ENCODE measurements at regions not wholly inside any gene's neighbourhood (a gene's known extent, or its start where the extent isn't known, plus 50 kb on each side); places are given as distances from the start of the nearest gene placed in this dataset.

DNA sequence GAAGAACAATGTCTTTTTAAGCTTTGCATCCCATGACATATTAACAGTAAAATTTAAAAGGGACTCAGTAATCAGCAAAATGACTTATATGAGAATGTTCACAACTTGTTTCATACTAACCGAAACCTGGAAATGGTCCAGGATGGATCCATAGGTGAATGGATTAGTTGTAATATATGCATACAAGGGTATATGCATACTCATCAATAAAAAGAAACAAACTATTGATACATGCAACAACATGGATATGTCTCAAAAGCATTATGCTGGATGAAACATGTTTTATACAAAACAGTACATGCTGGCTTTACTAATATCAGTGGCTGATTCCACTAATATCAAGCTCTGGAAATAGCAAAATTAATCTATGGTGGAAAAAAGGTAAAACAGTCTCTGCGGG, 108.5 kb upstream of the HIVEP1 start:
- H3K4me3 ChIP-seq (ENCODE audit: low read depth, low read length), result no peak overlapping the region
- TF ChIP-seq, protein P1, sequence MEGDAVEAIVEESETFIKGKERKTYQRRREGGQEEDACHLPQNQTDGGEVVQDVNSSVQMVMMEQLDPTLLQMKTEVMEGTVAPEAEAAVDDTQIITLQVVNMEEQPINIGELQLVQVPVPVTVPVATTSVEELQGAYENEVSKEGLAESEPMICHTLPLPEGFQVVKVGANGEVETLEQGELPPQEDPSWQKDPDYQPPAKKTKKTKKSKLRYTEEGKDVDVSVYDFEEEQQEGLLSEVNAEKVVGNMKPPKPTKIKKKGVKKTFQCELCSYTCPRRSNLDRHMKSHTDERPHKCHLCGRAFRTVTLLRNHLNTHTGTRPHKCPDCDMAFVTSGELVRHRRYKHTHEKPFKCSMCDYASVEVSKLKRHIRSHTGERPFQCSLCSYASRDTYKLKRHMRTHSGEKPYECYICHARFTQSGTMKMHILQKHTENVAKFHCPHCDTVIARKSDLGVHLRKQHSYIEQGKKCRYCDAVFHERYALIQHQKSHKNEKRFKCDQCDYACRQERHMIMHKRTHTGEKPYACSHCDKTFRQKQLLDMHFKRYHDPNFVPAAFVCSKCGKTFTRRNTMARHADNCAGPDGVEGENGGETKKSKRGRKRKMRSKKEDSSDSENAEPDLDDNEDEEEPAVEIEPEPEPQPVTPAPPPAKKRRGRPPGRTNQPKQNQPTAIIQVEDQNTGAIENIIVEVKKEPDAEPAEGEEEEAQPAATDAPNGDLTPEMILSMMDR (IDR thresholded peaks at IDR 0.05; ENCODE audit: borderline replicate concordance, insufficient read depth, low read depth, low read length), result no peak

DNA sequence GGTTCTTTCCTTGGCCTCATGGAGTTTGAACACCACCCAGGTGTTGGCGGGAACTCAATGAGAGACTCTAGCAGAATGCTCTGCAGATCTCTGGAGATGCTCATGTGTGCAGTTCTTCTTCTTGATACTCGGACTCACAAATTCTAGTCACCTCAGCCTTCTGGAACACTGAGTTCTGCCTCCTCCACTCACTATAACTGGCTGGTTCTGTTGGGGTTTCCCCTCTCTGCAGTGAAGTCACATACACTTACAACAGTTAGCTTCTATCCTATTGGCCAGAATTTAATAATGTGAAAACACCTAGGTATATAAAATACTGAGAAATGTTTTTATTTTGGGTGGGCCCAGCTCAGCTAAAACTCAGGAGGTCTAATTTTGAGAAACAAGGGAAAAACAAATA, 109.6 kb upstream of the HIVEP1 start:
- no peak overlapping the region for H3K4me3 ChIP-seq (ENCODE audit: low read depth, low read length)

DNA sequence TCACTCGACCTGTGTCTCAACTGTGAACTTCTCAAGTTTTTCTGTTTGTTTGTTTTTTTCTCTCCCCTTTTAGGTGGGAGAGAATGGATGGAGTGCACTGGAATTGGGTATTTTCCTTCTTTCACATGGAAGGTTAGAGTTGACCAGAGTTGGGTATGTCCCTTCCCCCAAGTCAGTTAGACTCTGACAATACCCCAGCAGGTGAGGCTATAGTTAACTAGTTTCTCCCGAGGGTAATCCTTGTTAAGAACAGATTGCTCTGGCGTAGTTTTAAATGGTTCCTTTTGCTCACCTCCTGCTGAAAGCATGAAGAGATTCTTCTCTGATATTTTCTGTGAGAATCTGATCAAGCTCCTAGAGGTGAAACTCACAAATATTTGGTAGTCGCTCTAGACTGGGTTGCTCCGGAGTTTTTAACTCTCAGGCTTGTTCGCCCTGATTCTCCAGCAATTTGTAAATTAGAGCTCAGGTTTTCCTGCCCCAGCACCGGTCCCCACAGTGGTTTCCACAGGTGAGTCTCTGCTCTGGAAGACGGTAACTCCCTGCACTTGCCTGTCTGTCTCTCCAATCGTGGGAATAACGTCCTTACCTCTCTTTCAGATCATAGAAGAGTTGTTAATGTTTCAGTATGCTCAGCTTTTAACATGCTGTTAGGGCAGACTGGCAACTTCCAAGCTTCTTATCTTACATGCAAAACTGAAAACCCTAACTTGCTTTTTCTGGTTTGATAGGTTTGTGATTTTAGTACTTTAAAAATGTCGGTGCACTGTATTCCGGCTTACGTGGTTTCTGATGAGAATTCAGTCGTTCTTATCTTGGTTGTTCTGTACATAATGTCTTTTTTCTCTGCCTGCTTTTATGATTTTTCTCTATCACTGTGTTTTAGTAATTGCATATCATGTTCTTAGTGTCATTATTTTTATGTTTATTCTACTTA, 111.2 kb upstream of the HIVEP1 start:
- TF ChIP-seq, protein P1 (IDR thresholded peaks at IDR 0.05; ENCODE audit: borderline replicate concordance, insufficient read depth, low read depth, low read length), result no peak

More for the DNA sequence above, 109.6 kb upstream of the HIVEP1 start:
- TF ChIP-seq, protein P1 (IDR thresholded peaks at IDR 0.05; ENCODE audit: borderline replicate concordance, insufficient read depth, low read depth, low read length), result no peak

DNA sequence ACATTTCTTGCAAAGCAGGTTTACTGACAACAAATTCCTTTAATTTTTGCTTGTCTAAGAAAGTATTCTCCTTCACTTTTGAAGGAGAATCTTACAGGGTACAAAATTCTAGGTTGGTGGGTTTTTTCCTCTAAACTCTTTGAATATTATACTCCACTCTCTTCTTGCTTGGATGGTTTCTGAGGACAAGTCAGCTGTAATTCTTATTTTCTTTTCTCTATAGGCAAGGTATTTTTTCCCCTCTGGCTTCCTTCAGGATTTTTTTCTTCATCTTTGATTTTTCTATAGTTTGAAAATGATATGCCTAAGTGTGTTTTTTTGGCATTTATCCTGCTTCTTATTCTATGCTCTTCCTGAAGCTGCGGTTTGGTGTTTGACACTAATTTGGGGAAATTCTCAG, 112.5 kb upstream of the HIVEP1 start:
- TF ChIP-seq, protein P1 (IDR thresholded peaks at IDR 0.05; ENCODE audit: borderline replicate concordance, insufficient read depth, low read depth, low read length), result no peak

More for the DNA sequence above, 111.2 kb upstream of the HIVEP1 start:
- no peak overlapping the region for H3K4me3 ChIP-seq (ENCODE audit: low read depth, low read length)

DNA sequence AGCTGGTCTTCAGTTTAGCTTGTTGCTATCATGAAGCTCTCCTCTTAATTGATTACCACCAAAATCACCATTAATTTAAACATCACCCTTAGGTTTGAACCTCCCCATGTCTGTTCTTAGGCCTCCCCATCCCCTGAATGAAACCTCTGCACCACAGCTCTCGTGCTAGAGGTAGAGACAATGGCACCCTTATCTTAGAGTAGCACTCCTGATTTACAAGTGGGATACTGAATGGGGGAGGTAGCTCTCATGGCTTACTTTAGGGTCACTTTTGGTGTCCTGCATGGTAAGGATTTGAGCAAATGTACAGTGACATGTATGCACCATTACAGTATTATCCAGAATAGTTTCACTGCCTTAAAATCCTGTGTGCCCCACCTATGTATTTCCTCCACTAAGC, 115.6 kb upstream of the ADTRP start:
- TF ChIP-seq, protein P1 (IDR thresholded peaks at IDR 0.05; ENCODE audit: borderline replicate concordance, insufficient read depth, low read depth, low read length), result no peak
- H3K4me3 ChIP-seq (ENCODE audit: low read depth, low read length), result no peak overlapping the region

More for the DNA sequence above, 112.5 kb upstream of the HIVEP1 start:
- H3K4me3 ChIP-seq (ENCODE audit: low read depth, low read length), result no peak overlapping the region

DNA sequence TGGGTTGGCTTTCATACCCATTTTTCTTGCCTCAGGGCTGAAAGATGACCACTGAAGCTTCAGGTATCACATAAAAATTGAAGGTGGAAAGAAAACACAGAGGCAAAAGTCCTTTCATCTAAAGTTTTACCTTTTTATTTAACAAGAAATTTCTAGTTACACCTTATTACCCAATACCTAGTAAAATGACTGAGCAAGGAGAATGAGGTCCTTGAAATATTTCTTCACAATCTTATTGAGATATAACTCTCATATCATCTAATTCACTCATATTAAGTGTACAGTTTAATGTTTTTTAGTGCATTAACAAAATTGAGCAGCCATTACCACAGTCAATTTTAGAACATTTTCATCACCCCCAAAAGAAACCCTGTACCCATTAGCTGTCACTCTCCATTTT, 112.9 kb upstream of the ADTRP start:
- TF ChIP-seq, protein P1 (IDR thresholded peaks at IDR 0.05; ENCODE audit: borderline replicate concordance, insufficient read depth, low read depth, low read length), result no peak
- no peak overlapping the region for H3K4me3 ChIP-seq (ENCODE audit: low read depth, low read length)

DNA sequence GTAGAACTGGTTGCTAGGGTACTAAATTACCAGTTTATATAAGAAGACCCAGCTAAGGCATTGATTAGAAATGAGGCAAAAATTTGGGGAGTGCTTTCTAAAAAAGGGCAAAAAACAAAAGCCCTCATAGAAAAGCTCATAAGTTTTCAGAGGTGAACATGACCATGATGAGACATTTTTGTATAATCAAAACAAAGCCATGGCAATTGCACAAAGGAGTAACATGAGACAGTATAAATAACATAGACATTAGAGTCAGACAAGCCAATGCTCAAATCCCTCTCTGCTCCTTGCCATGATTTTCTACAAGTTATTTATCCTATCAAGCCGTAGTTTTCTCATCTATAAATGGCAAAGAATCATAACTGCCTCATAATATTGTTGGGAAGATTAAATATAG, 112.2 kb upstream of the ADTRP start:
- no peak overlapping the region for H3K4me3 ChIP-seq (ENCODE audit: low read depth, low read length)
- TF ChIP-seq, protein P1 (IDR thresholded peaks at IDR 0.05; ENCODE audit: borderline replicate concordance, insufficient read depth, low read depth, low read length), result no peak
